Bronchial epithelial cell (primary cell): ENCODE measurements at regions not wholly inside any gene's neighbourhood (a gene's known extent, or its start where the extent isn't known, plus 50 kb on each side); places are given as distances from the start of the nearest gene placed in this dataset.

Experiments used
- DNase-seq: peaks from one replicate; pipeline ENCODE4 v3.0.0-alpha.2; 2010; ENCODE audit warnings: low read depth
- FAIRE-seq: peaks from 2 replicates; lab custom pipeline; 2011; peaks lifted over from hg19 to GRCh38; lab: Jason Lieb, UNC
- H3K27me3 ChIP-seq: 2 replicates; pipeline ENCODE4 v1.5.1; 2011; ENCODE audit warnings: low read length; ENCODE audit not compliant: control insufficient read depth, insufficient read depth
- H3K36me3 ChIP-seq: 2 replicates; pipeline ENCODE4 v1.5.1; 2011; ENCODE audit warnings: low read length; ENCODE audit not compliant: control insufficient read depth, insufficient read depth
- H3K4me3 ChIP-seq: 2 replicates; pipeline ENCODE4 v1.5.1; 2011; ENCODE audit warnings: mild to moderate bottlenecking, low read depth, low read length, control low read depth
- CTCF ChIP-seq: IDR thresholded peaks from 2 replicates; pipeline ENCODE4 v1.5.1; 2011; ENCODE audit warnings: mild to moderate bottlenecking, moderate library complexity, low read length, control low read depth, inconsistent platforms; ENCODE audit not compliant: insufficient read depth, severe bottlenecking

GRCh38 chr7:124566583-124566982 is 199.0 kb downstream of the GPR37 start:
- no peaks in the 10 kb centered on the region for H3K36me3 ChIP-seq
- no peak overlapping the region for H3K4me3 ChIP-seq
- TF ChIP-seq CTCF, result no peak
- peak; percentile 80 for DNase-seq
- H3K27me3 ChIP-seq, result peaks cover 3% of the 10 kb centered on the region
- FAIRE-seq, result no peak

- FAIRE-seq, result no peak
- no peaks in the 10 kb centered on the region for H3K27me3 ChIP-seq
These were observed 208.0 kb downstream of the GPR37 start for GRCh38 chr7:124557587-124557986.

GRCh38 chr7:124557101-124557500 is 208.5 kb downstream of the GPR37 start:
- Histone ChIP-seq H3K36me3 (no peaks in the 10 kb centered on the region), H3K4me3 (no peak overlapping the region), H3K27me3 (no peaks in the 10 kb centered on the region)
- FAIRE-seq, result no peak
- no peak for DNase-seq
- no peak for TF ChIP-seq CTCF

More at GRCh38 chr7:124557587-124557986, 208.0 kb downstream of the GPR37 start:
- Histone ChIP-seq H3K36me3 (no peaks in the 10 kb centered on the region), H3K4me3 (no peak overlapping the region)
- TF ChIP-seq CTCF, result no peak
- DNase-seq, result no peak

- FAIRE-seq (no peak), DNase-seq (no peak)
- no peaks in the 10 kb centered on the region for H3K36me3 ChIP-seq
- H3K27me3 ChIP-seq, result no peaks in the 10 kb centered on the region
- TF ChIP-seq CTCF, result no peak
- H3K4me3 ChIP-seq, result no peak overlapping the region
These were observed 212.1 kb downstream of the GPR37 start for GRCh38 chr7:124553502-124553901.

- DNase-seq (no peak), FAIRE-seq (no peak)
- Histone ChIP-seq H3K4me3 (no peak overlapping the region), H3K27me3 (no peaks in the 10 kb centered on the region), H3K36me3 (no peaks in the 10 kb centered on the region)
- no peak for TF ChIP-seq CTCF
These were observed 213.4 kb downstream of the GPR37 start for GRCh38 chr7:124552217-124552616.

- no peak for DNase-seq
- Histone ChIP-seq H3K4me3 (no peak overlapping the region), H3K27me3 (no peaks in the 10 kb centered on the region), H3K36me3 (no peaks in the 10 kb centered on the region)
- FAIRE-seq, result no peak
- no peak for TF ChIP-seq CTCF
These were observed 215.6 kb downstream of the GPR37 start for GRCh38 chr7:124550036-124550435.
